HuH-7.5 (cell line): ENCODE measurements at regions not wholly inside any gene's neighbourhood (a gene's known extent, or its start where the extent isn't known, plus 50 kb on each side); places are given as distances from the start of the nearest gene placed in this dataset.

Experiments
- DNase-seq: peaks from one replicate; pipeline ENCODE4 v3.0.0; 2011; ENCODE audit warnings: low spot score

- no peak for DNase-seq
These were observed 386.9 kb downstream of the HTR7 start for GRCh38 chr10:90470966-90471365.

DNA sequence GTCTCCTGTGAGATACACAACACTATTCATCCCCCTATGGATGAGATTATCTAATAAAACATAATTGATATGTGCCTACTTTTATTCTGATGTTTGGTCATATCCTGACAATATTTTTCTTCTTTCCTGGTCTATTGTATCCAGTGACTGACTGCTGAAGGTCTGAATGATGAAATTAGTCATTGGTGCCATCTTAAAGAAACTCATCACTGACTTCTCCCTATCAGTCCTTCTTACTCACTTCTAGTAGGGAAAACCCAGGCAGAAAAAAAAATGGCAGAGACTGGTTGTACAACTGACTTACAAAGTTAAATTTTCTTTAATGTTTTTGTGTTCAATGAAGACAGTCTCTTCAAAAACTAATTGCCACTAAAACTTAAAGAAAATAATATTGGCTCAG, 377.4 kb downstream of the HTR7 start:
- no peak for DNase-seq

GRCh38 chr10:90481326-90481923, 376.4 kb downstream of the HTR7 start:
- DNase-seq, result no peak

GRCh38 chr10:90484518-90484917, 373.3 kb downstream of the HTR7 start:
- DNase-seq, result no peak

DNA sequence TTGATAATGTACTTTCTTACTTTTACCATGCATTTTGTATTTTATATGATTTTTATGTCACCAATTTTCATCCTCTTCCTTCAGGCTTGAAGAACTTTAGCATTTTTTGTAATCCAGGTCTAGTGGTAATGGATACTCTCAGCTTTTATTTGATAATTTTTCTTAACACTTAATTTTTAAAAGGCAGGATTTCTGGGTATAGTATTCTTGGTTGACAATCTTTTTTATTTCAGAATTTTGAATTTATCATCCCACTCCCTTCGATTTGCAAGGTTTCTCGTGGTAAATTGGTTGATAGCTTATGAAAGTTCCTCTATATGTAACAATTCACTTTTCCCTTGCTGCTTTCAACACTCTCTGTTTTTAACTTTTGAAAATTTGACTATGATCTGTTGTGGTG, 363.7 kb downstream of the HTR7 start:
- DNase-seq, result no peak

DNA sequence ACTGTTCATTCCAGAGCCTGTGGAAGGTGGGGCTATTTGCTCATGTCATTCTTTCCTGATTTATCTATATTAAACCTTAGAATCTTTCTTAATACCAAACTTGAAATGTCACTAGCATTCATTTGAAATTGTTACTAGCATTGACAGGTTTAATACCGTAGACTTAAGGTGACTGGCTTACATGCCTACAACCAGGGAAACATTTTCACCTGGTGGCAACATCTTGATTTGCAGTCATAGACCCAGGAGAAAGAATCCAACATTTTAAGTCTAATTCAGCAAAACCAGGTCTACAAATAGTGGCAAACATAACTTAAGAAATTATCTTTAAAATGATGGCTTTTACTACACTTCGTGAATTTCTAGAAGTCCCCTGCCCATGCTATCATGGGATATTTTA, 353.7 kb downstream of the HTR7 start:
- no peak for DNase-seq

DNA sequence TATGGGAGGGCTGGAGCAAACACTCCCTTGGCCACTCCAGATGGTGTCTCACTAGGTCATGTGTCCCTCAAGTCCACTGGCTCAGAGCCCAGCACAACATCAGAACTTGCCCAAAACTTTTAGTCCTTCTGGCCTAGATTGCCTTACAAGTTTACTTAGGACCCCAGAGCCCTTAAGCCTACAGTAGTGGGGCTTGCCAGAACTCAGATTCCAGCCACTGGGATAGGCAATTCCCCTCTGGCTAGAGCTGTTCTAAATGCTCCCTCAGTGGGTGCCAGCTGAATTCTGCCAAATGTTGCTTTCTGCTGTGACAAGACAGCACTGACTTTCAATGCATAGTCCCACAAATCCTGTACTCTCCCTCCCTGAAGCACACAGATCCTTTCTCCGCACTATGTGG, 331.1 kb downstream of the HTR7 start:
- DNase-seq, result no peak

DNA sequence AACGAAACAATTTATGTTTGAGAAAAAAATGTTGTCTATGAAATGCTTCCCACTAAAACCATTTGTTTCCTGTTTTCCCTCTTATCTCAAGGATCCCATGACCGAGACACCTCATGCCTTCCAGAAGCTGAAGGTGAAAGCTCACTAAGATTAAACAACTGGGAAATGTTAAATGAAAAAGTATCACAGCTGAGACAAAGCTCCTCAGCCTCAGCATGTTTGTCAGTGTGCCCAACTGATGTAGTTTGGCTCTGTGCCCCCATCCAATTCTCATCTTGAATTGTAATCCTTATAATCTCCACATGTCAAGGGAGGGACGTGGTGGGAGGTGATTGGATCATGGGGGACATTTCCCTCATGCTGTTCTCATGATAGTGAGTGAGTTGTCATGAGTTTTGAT, 327.3 kb downstream of the HTR7 start:
- DNase-seq, result no peak

DNA sequence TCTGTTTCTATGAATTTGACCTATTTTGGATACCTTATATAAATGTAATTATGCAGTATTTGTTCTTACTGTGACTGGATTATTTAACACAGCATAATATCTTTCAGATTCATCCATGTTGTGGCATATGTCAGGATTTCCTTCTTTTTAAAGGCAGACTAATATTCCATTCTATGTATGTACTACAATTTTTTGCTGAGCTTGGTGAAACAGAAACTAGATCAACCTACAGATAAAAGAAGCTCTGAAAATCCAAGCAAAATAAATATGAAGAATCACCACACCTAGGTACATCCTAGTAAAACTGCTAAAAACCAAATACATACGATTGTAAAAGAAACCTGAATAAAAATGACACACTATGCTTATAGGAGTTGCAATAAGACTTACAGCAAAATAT, 300.5 kb downstream of the HTR7 start:
- DNase-seq, result no peak

DNA sequence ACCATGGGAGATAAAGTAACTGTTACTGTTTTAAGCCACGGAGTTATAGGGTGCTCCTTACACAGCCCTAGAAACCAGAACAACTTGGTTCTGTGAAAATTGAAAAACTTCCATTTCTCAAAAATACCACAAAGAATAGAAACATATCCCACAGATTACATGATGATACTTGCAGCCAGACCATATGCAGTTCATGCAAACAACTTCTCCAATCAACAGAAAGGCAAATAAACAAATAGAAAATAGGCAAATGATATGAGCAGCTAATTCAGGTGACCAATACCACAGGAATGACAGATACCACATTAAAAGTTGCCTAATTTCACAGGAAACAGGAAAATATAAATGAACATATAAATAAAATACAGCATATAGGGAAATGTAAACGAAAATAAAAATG, 297.5 kb downstream of the HTR7 start:
- DNase-seq, result no peak

DNA sequence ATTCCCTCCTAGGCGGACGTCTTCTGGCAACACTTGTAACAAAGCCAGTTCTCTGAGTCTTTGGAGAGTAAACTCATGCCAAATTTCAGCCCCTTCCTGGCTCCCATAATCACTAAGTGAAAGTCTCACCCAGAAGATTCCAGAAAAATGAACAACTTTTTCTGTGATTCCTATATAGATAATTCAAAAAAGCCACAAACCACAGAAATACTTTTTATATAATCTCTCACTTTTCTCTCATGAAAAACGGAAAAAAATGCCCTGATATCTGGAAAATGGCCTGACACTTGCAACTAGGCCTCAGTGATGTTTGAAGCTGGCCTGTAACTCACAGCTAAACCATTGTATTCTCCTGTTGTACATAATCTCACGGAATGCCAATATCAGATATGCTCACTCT, 296.2 kb downstream of the HTR7 start:
- DNase-seq, result no peak

- DNase-seq, result no peak
These were observed 286.2 kb downstream of the HTR7 start for GRCh38 chr10:90571481-90572258.

GRCh38 chr10:90575125-90575524, 282.7 kb downstream of the HTR7 start:
- no peak for DNase-seq

- DNase-seq, result no peak
These were observed 280.3 kb downstream of the HTR7 start for GRCh38 chr10:90577569-90577968.

DNA sequence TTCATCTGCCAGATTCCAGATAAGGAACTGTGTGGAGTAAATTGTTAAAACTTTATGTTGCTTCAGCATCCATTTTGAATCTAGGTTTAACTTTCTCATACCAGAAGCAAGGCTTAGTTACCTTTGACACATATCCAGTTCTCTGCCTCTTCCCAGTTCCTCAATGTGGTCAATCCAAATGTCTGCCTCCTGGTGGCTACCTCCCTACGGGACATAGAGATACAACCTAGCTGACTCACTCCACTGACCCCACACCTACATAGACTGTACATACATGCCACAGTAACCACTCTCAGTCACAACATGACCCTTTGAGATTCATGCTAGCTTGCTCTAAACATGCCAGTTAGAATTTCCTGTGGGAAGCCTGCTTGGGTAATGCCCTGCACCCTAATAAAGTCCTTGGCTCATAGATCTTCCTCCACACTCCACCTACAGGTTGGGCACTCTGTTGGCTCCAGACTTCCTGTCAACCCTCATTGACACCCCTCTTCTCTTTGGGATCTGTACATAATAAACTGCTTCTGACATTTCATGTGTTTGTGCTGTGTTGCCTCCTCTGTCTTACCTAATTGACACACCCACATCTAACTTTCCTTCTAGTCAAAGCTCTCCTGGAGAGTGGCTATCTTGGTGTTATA, 278.1 kb downstream of the HTR7 start:
- DNase-seq, result peak; percentile 11

- no peak for DNase-seq
These were observed 274.4 kb downstream of the HTR7 start for GRCh38 chr10:90583416-90583815.

GRCh38 chr10:90587081-90587491, 270.8 kb downstream of the HTR7 start:
- DNase-seq, result no peak

DNA sequence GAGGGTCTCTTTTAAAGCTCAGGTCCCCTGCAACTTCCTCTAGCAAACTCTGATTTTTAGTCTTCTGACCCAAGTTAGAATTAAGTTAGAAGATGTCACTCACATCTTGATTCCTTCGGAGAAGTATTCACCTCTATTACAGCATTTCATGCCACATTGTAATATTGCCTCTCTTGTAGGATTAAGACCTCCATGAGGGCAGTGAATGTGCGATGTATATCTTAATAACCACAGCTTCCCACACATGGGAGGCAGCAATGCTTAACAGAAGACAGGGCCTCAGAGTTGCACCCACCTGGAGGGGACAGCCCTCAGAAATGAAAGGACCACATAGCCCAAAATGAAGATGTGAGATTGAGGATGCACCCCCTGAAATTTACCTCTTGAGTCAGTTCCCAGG, 270.3 kb downstream of the HTR7 start:
- no peak for DNase-seq

- DNase-seq, result no peak
These were observed 269.6 kb downstream of the HTR7 start for GRCh38 chr10:90588222-90588621.

DNA sequence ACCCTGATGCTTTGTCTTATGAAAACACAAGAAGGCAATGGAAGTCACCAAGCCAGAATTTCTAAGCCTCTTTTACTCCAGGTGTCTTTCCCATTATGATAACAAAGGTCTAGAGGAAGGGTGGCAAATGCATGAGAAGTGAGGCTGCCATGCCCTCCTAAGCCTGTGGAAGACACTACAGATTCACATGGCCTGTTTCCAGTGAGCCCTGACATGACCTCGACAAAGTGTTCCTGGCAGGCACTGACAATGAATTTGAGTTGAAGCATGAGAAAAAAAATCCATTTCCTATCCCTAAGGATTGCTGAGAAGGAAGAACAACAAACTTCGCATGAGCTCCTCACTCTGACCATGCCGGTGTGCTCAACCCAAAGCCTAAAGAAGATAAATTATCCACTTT, 268.0 kb downstream of the HTR7 start:
- no peak for DNase-seq

GRCh38 chr10:90591629-90592028, 266.2 kb downstream of the HTR7 start:
- no peak for DNase-seq

GRCh38 chr10:90592638-90593302, 265.1 kb downstream of the HTR7 start:
- DNase-seq, result peak; percentile 9

DNA sequence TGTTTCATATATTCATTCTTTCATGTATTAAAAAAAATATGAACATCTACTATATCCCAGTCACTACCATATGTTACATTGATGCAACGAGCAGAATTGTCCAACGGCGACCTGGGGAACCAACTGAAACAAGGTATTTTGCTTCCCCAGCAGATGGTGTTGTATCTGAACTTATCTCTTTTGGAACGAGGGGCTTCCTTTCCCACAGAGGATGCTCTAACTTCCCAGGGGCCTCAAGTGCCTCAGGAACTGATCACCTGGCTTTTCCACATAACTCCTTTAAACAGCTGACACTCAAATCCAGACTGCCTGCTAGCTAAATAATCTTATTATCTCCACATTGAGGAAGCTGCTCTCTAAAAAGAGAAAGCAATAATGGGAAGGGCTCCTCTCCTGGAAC, 259.3 kb downstream of the HTR7 start:
- DNase-seq, result no peak
